ENCODE measurements at regions not wholly inside any gene's neighbourhood (a gene's known extent, or its start where the extent isn't known, plus 50 kb on each side); places are given as distances from the start of the nearest gene placed in this dataset.
A peak's percentile ranks its signal among the peaks of the same experiment; 100 is the strongest.

DNA sequence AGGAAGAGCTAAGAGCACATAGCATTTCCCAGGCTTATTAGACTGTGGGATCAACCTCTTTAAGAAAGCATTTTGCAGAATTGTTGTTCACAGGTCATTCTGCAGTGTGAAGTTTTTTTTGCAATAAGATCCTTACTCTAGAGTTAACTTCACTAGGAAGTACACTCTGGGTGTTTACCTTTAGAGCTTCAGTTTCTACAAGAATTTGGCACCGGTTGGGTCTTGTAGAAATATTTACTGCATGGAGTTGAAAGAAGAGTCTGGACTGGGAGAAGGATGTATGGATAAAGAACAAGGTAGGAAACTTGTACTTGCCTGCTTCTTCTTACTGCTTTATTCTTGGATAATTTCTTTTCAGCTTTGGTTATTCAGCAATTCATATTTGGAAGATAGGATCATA, 944.9 kb upstream of the GYPC start:
- WGBS (ENCODE audit: low lambda C conversion rate, missing lambda C conversion rate): 18% methylated on average over 1 of the region's 1 CpG
- DNase-seq (ENCODE audit: low spot score): peak; percentile 2

GRCh38 chr2:125713533-125713932, 942.4 kb upstream of the GYPC start:
- TF ChIP-seq CTCF (IDR thresholded peaks at IDR 0.05; ENCODE audit: poor library complexity) (no peak), EZH2 (IDR thresholded peaks at IDR 0.05; ENCODE audit: borderline replicate concordance) (no peak), EZH2phosphoT487 (IDR thresholded peaks at IDR 0.05; ENCODE audit: low read depth, severe bottlenecking, unreplicated experiment) (no peak)
- Histone ChIP-seq H3K27ac (no peak overlapping the region), H3K4me2 (no peak overlapping the region), H3K4me3 (no peak overlapping the region), H3K27me3 (no peaks in the 10 kb centered on the region), H3K36me3 (replicated peaks; ENCODE audit: insufficient read depth, low read depth) (no peaks in the 10 kb centered on the region), H4K20me1 (ENCODE audit: insufficient read depth, poor library complexity, severe bottlenecking) (no peaks in the 10 kb centered on the region), H3K9me2 (replicated peaks; ENCODE audit: insufficient read depth) (no peaks in the 10 kb centered on the region), H3K4me1 (ENCODE audit: insufficient read depth) (no peaks in the 10 kb centered on the region), H3K79me2 (no peaks in the 10 kb centered on the region), H2AFZ (no peak overlapping the region), H3K9me3 (ENCODE audit: low read depth) (no peaks in the 10 kb centered on the region)
- DNase-seq (ENCODE audit: low spot score): no peak
- WGBS (ENCODE audit: low lambda C conversion rate, missing lambda C conversion rate): 85% methylated on average over 6 of the region's 6 CpGs

More for the DNA sequence above, 944.9 kb upstream of the GYPC start:
- no peaks in the 10 kb centered on the region for H3K9me3 ChIP-seq (ENCODE audit: low read depth)
- peak overlapping the region; percentile 13 for H2AFZ ChIP-seq
- H3K4me2 ChIP-seq: peak overlapping the region; percentile 52
- H3K4me3 ChIP-seq: no peak overlapping the region
- TF ChIP-seq EZH2phosphoT487 (IDR thresholded peaks at IDR 0.05; ENCODE audit: low read depth, severe bottlenecking, unreplicated experiment): no peak
- TF ChIP-seq CTCF (IDR thresholded peaks at IDR 0.05; ENCODE audit: poor library complexity): no peak
- no peak for TF ChIP-seq EZH2 (IDR thresholded peaks at IDR 0.05; ENCODE audit: borderline replicate concordance)
- H3K4me1 ChIP-seq (ENCODE audit: insufficient read depth): no peaks in the 10 kb centered on the region
- peak overlapping the region; percentile 39 for H3K27ac ChIP-seq
- no peaks in the 10 kb centered on the region for H3K27me3 ChIP-seq
- no peaks in the 10 kb centered on the region for H3K36me3 ChIP-seq (replicated peaks; ENCODE audit: insufficient read depth, low read depth)
- H3K9me2 ChIP-seq (replicated peaks; ENCODE audit: insufficient read depth): no peaks in the 10 kb centered on the region
- no peaks in the 10 kb centered on the region for H4K20me1 ChIP-seq (ENCODE audit: insufficient read depth, poor library complexity, severe bottlenecking)
- H3K79me2 ChIP-seq: no peaks in the 10 kb centered on the region

DNA sequence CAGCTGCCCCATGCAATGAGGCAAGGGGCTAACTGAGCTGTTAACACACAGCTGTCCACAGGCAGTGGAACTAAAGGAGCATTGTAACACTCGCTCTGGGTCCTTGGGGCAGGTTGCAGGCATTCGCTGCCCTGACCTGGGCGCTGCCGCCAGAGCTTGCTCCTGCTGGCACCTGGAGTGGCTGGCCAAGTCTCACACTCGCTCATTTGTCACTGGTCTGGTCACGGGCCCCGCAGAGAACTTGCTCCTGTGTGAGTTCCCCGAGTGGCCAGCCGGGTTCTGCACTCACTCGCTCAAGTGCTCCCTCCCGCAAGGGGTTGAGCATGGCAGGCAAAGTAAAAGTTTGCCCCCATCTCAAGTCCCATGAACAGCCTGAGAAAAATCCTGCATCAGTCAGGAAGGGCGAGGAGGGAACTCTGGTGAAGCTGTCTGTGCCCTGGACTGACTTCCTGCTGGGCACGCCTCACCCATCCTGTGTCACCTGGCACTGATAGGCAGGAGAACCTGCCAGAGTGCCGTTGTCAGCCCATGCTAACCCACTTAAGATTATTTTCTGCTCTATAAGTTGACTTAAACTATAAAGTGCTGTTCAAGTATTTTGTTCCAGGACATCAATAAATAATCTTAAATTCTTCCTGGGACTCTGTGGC, 934.8 kb upstream of the GYPC start:
- Histone ChIP-seq H2AFZ (no peak overlapping the region), H3K27me3 (no peaks in the 10 kb centered on the region), H3K79me2 (no peaks in the 10 kb centered on the region), H3K9me2 (replicated peaks; ENCODE audit: insufficient read depth) (no peaks in the 10 kb centered on the region), H4K20me1 (ENCODE audit: insufficient read depth, poor library complexity, severe bottlenecking) (no peaks in the 10 kb centered on the region), H3K36me3 (replicated peaks; ENCODE audit: insufficient read depth, low read depth) (no peaks in the 10 kb centered on the region), H3K9me3 (ENCODE audit: low read depth) (no peaks in the 10 kb centered on the region), H3K4me3 (no peak overlapping the region), H3K4me1 (ENCODE audit: insufficient read depth) (no peaks in the 10 kb centered on the region), H3K27ac (no peak overlapping the region), H3K4me2 (no peak overlapping the region)
- DNase-seq (ENCODE audit: low spot score): no peak
- TF ChIP-seq EZH2 (IDR thresholded peaks at IDR 0.05; ENCODE audit: borderline replicate concordance): no peak
- no peak for TF ChIP-seq CTCF (IDR thresholded peaks at IDR 0.05; ENCODE audit: poor library complexity)
- no peak for TF ChIP-seq EZH2phosphoT487 (IDR thresholded peaks at IDR 0.05; ENCODE audit: low read depth, severe bottlenecking, unreplicated experiment)
- 90% methylated on average over 14 of the region's 14 CpGs for WGBS (ENCODE audit: low lambda C conversion rate, missing lambda C conversion rate)
